ENCODE measurements at regions not wholly inside any gene's neighbourhood (a gene's known extent, or its start where the extent isn't known, plus 50 kb on each side); places are given as distances from the start of the nearest gene placed in this dataset.

- Mint-ChIP-seq H3K36me3 (ENCODE audit: low read depth) (no peaks in the 10 kb centered on the region), H3K4me1 (ENCODE audit: low read depth) (no peaks in the 10 kb centered on the region), H3K27me3 (ENCODE audit: low read depth) (no peaks in the 10 kb centered on the region), H3K27ac (ENCODE audit: unreplicated experiment) (no peak overlapping the region), H3K9me3 (ENCODE audit: low read depth) (peaks cover 2% of the 10 kb centered on the region), H3K4me3 (ENCODE audit: unreplicated experiment) (no peak overlapping the region)
- no peak for DNase-seq (ENCODE audit: low spot score)
- TF ChIP-seq, protein P1, sequence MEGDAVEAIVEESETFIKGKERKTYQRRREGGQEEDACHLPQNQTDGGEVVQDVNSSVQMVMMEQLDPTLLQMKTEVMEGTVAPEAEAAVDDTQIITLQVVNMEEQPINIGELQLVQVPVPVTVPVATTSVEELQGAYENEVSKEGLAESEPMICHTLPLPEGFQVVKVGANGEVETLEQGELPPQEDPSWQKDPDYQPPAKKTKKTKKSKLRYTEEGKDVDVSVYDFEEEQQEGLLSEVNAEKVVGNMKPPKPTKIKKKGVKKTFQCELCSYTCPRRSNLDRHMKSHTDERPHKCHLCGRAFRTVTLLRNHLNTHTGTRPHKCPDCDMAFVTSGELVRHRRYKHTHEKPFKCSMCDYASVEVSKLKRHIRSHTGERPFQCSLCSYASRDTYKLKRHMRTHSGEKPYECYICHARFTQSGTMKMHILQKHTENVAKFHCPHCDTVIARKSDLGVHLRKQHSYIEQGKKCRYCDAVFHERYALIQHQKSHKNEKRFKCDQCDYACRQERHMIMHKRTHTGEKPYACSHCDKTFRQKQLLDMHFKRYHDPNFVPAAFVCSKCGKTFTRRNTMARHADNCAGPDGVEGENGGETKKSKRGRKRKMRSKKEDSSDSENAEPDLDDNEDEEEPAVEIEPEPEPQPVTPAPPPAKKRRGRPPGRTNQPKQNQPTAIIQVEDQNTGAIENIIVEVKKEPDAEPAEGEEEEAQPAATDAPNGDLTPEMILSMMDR (IDR thresholded peaks at IDR 0.05): peak; percentile 67
These were observed 1977.5 kb upstream of the PCDH20 start for GRCh38 chr13:63393112-63393511.

GRCh38 chr13:63389756-63390155 is 1974.1 kb upstream of the PCDH20 start:
- DNase-seq (ENCODE audit: low spot score): no peak
- Mint-ChIP-seq H3K27ac (ENCODE audit: unreplicated experiment) (no peak overlapping the region), H3K4me3 (ENCODE audit: unreplicated experiment) (no peak overlapping the region), H3K27me3 (ENCODE audit: low read depth) (no peaks in the 10 kb centered on the region), H3K9me3 (ENCODE audit: low read depth) (peaks cover 2% of the 10 kb centered on the region), H3K4me1 (ENCODE audit: low read depth) (no peaks in the 10 kb centered on the region), H3K36me3 (ENCODE audit: low read depth) (no peaks in the 10 kb centered on the region)
- TF ChIP-seq, protein P1 (IDR thresholded peaks at IDR 0.05): no peak

DNA sequence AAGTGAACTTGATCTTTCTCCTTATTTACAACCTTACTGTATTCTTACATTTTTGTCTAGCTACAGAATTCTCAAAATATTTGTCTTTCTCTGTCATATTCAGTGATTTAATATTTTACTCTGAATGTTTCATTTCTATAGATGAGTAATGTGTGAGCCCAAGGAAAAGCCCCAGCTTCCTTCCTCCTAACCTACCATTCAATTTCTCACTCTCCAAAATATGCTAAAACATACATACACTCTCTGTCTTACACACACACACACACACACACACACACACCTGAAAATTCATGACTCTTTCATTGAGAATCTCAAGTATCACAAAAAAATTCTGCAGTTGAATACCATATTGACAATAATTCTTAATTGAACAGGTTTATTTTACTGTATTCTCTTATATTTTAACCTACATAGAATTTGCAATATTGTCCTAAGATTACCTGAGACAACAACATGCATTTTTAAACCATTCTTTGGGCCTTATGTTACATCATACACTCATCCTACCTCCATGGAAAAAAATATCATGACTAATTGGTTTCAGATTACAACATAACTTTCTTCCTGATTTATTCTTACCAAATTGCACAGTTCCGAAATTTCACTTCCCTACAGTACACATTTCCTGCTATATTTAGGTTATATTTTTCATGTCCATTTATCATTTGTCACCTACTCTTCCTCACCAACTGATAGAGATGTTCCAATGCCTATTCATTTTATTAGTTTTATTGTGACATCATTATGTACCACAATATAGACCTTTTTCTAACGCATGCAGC is 1965.6 kb upstream of the PCDH20 start:
- H3K4me3 Mint-ChIP-seq (ENCODE audit: unreplicated experiment): no peak overlapping the region
- TF ChIP-seq, protein P1 (IDR thresholded peaks at IDR 0.05): no peak
- H3K36me3 Mint-ChIP-seq (ENCODE audit: low read depth): peaks cover 1% of the 10 kb centered on the region
- peak overlapping the region; percentile 18 for H3K27ac Mint-ChIP-seq (ENCODE audit: unreplicated experiment)
- no peaks in the 10 kb centered on the region for H3K27me3 Mint-ChIP-seq (ENCODE audit: low read depth)
- H3K4me1 Mint-ChIP-seq (ENCODE audit: low read depth): peaks cover 4% of the 10 kb centered on the region
- peaks cover 14% of the 10 kb centered on the region for H3K9me3 Mint-ChIP-seq (ENCODE audit: low read depth)
- no peak for DNase-seq (ENCODE audit: low spot score)

DNA sequence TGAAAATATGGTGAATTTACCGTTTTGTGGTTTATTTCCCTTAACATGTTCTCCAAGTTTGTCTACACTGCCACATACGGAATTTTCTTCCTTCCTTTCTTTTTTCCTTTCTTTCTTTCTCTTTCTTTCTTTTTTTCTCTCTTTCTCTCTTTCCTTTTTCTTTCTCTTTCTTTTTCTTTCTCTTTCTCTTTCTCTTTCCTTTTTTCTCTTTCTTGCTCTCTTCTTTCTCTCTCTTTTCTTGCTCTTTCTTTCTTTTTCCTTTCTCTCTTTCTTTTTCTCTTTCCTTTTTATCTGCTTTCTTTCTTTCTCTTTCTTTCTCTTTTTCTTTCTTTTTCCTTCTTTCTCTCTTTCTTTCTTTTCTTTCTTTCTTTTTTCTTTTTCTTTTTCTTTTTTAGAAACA is 1962.3 kb upstream of the PCDH20 start:
- H3K4me3 Mint-ChIP-seq (ENCODE audit: unreplicated experiment): no peak overlapping the region
- H3K4me1 Mint-ChIP-seq (ENCODE audit: low read depth): peaks cover 4% of the 10 kb centered on the region
- H3K27ac Mint-ChIP-seq (ENCODE audit: unreplicated experiment): no peak overlapping the region
- H3K36me3 Mint-ChIP-seq (ENCODE audit: low read depth): peaks cover 1% of the 10 kb centered on the region
- no peaks in the 10 kb centered on the region for H3K27me3 Mint-ChIP-seq (ENCODE audit: low read depth)
- TF ChIP-seq, protein P1 (IDR thresholded peaks at IDR 0.05): no peak
- no peak for DNase-seq (ENCODE audit: low spot score)
- H3K9me3 Mint-ChIP-seq (ENCODE audit: low read depth): peaks cover 14% of the 10 kb centered on the region

- Mint-ChIP-seq H3K4me3 (ENCODE audit: unreplicated experiment) (no peak overlapping the region), H3K27me3 (ENCODE audit: low read depth) (no peaks in the 10 kb centered on the region), H3K4me1 (ENCODE audit: low read depth) (no peaks in the 10 kb centered on the region), H3K9me3 (ENCODE audit: low read depth) (no peaks in the 10 kb centered on the region), H3K27ac (ENCODE audit: unreplicated experiment) (no peak overlapping the region), H3K36me3 (ENCODE audit: low read depth) (no peaks in the 10 kb centered on the region)
- TF ChIP-seq, protein P1 (IDR thresholded peaks at IDR 0.05): no peak
- no peak for DNase-seq (ENCODE audit: low spot score)
These were observed 1954.5 kb upstream of the PCDH20 start for GRCh38 chr13:63370101-63370500.
